GM23338 (cell line): ENCODE measurements at regions not wholly inside any gene's neighbourhood (a gene's known extent, or its start where the extent isn't known, plus 50 kb on each side); places are given as distances from the start of the nearest gene placed in this dataset.

Source experiments
- ATAC-seq: fragments of 200-7000 bp; cut with Tn5 transposase; 3 replicates; pipeline ENCODE4 v1.9.1; 2020
- DNase-seq: peaks from one replicate; pipeline ENCODE4 v3.0.0-alpha.2; 2015; ENCODE audit warnings: low spot score
- H2AFZ ChIP-seq: fragments of 200-600 bp; sonication (generic); 2 replicates; pipeline ENCODE4 v1.8.0; 2016; ENCODE audit warnings: antibody characterized with exemption, mild to moderate bottlenecking, moderate library complexity
- H3F3A ChIP-seq: fragments of 200-600 bp; sonication (generic); replicated peaks from 2 replicates; pipeline ENCODE4 v1.8.0; 2017; ENCODE audit warnings: antibody characterized with exemption, mixed run types, low read depth
- H3K27ac ChIP-seq: fragments of 200-600 bp; sonication (generic); 2 replicates; pipeline ENCODE4 v1.6.1; 2016; ENCODE audit warnings: low read depth
- H3K27me3 ChIP-seq: fragments of 200-600 bp; sonication (generic); 2 replicates; pipeline ENCODE4 v1.8.0; 2016; ENCODE audit warnings: mild to moderate bottlenecking, mixed run types, moderate library complexity; ENCODE audit not compliant: insufficient read depth
- H3K36me3 ChIP-seq: fragments of 200-600 bp; sonication (generic); 2 replicates; pipeline ENCODE4 v1.8.0; 2016; ENCODE audit warnings: mild to moderate bottlenecking; ENCODE audit not compliant: insufficient read depth
- H3K4me1 ChIP-seq: fragments of 200-600 bp; sonication (generic); 2 replicates; pipeline ENCODE4 v1.8.0; 2016; ENCODE audit warnings: mild to moderate bottlenecking, moderate library complexity; ENCODE audit not compliant: insufficient read depth
- H3K4me2 ChIP-seq: fragments of 200-600 bp; sonication (generic); 2 replicates; pipeline ENCODE4 v1.7.1; 2017; ENCODE audit warnings: mixed run types
- H3K4me3 ChIP-seq: fragments of 200-600 bp; sonication (generic); 2 replicates; pipeline ENCODE4 v1.6.1; 2016; ENCODE audit warnings: mixed run types
- H3K79me2 ChIP-seq: fragments of 200-600 bp; sonication (generic); replicated peaks from 2 replicates; pipeline ENCODE4 v1.8.0; 2017; ENCODE audit warnings: mild to moderate bottlenecking; ENCODE audit not compliant: insufficient read depth
- H3K9me2 ChIP-seq: fragments of 200-600 bp; sonication (generic); 2 replicates; pipeline ENCODE4 v1.8.0; 2017; ENCODE audit not compliant: insufficient read depth
- H4K20me1 ChIP-seq: fragments of 200-600 bp; sonication (generic); replicated peaks from 2 replicates; pipeline ENCODE4 v1.8.0; 2017; ENCODE audit warnings: mild to moderate bottlenecking; ENCODE audit not compliant: insufficient read depth
- H3K27ac Mint-ChIP-seq: 2 replicates; pipeline ENCODE4 v1.8.0; 2020; ENCODE audit warnings: inconsistent platforms, mild to moderate bottlenecking, moderate library complexity, mixed read lengths
- H3K27me3 Mint-ChIP-seq: 3 replicates; pipeline ENCODE4 v1.8.0; 2022; ENCODE audit warnings: low read depth, mild to moderate bottlenecking, moderate library complexity, mixed read lengths, inconsistent platforms; ENCODE audit not compliant: insufficient read depth, poor library complexity
- H3K36me3 Mint-ChIP-seq: 3 replicates; pipeline ENCODE4 v1.8.0; 2021; ENCODE audit warnings: low read depth, mild to moderate bottlenecking, inconsistent platforms, moderate library complexity, mixed read lengths
- H3K4me1 Mint-ChIP-seq: 3 replicates; pipeline ENCODE4 v1.8.0; 2020; ENCODE audit warnings: mild to moderate bottlenecking, inconsistent platforms, mixed read lengths
- H3K4me3 Mint-ChIP-seq: 3 replicates; pipeline ENCODE4 v1.8.0; 2021; ENCODE audit warnings: moderate library complexity, mild to moderate bottlenecking, inconsistent platforms, mixed read lengths
- H3K9me3 Mint-ChIP-seq: 3 replicates; pipeline ENCODE4 v1.8.0; 2020; ENCODE audit warnings: moderate library complexity, mild to moderate bottlenecking, inconsistent platforms, mixed read lengths
- CREB1 ChIP-seq: fragments of 250-450 bp; sonication (Bioruptor Pico); IDR thresholded peaks from 2 replicates; pipeline ENCODE4 v1.5.0; 2020; ENCODE audit warnings: low read depth, mild to moderate bottlenecking, moderate library complexity
- ETS1 ChIP-seq: IDR thresholded peaks from 2 replicates; pipeline ENCODE4 v1.6.1; 2016; ENCODE audit warnings: antibody characterized with exemption
- EZH2 ChIP-seq: fragments of 200-600 bp; sonication (generic); IDR thresholded peaks from one replicate; pipeline ENCODE4 v1.8.0; 2017; ENCODE audit warnings: antibody characterized with exemption, mild to moderate bottlenecking, low read depth; ENCODE audit not compliant: unreplicated experiment
- EZH2phosphoT487 ChIP-seq: fragments of 200-600 bp; sonication (generic); IDR thresholded peaks from one replicate; pipeline ENCODE4 v1.8.1; 2018; ENCODE audit warnings: antibody characterized with exemption; ENCODE audit not compliant: unreplicated experiment
- POLR2AphosphoS5 ChIP-seq: IDR thresholded peaks from 2 replicates; pipeline ENCODE4 v1.6.1; 2016; ENCODE audit warnings: antibody characterized with exemption, low read depth
- REST ChIP-seq: IDR thresholded peaks from one replicate; pipeline ENCODE4 v1.6.1; 2018; ENCODE audit warnings: antibody characterized with exemption; ENCODE audit not compliant: unreplicated experiment
- ZNF331 ChIP-seq: fragments of 250-450 bp; sonication (Bioruptor Pico); IDR thresholded peaks from 2 replicates; pipeline ENCODE4 v1.5.0; 2020; ENCODE audit warnings: low read depth, mild to moderate bottlenecking, moderate library complexity
- ZNF462 ChIP-seq: fragments of 250-450 bp; sonication (Bioruptor Pico); IDR thresholded peaks from 2 replicates; pipeline ENCODE4 v1.5.0; 2020; ENCODE audit warnings: mild to moderate bottlenecking, moderate library complexity

- TF ChIP-seq EZH2 = no peak
- TF ChIP-seq ZNF331 (CRISPR knock-in tag) = no peak
- DNase-seq = no peak
Observed at GRCh38 chr11:39661890-39662289, 1797.6 kb downstream of the LRRC4C start.

GRCh38 chr11:39651857-39652461 lies 1807.5 kb downstream of the LRRC4C start:
- no peak overlapping the region for H3K27ac ChIP-seq
- H3K27ac Mint-ChIP-seq = no peak overlapping the region

More at GRCh38 chr11:39661890-39662289, 1797.6 kb downstream of the LRRC4C start:
- Histone ChIP-seq H3K27ac (no peak overlapping the region), H3K27me3 (no peaks in the 10 kb centered on the region), H2AFZ (no peak overlapping the region), H3K36me3 (no peaks in the 10 kb centered on the region), H3K79me2 (no peaks in the 10 kb centered on the region), H4K20me1 (no peaks in the 10 kb centered on the region), H3K4me2 (no peak overlapping the region), H3K4me1 (no peaks in the 10 kb centered on the region), H3F3A (no peaks in the 10 kb centered on the region), H3K9me2 (no peaks in the 10 kb centered on the region), H3K4me3 (no peak overlapping the region)
- Mint-ChIP-seq H3K9me3 (peaks cover 22% of the 10 kb centered on the region), H3K4me1 (no peaks in the 10 kb centered on the region), H3K36me3 (peaks cover 17% of the 10 kb centered on the region), H3K27ac (no peak overlapping the region), H3K4me3 (no peak overlapping the region), H3K27me3 (no peaks in the 10 kb centered on the region)
- no peak for ATAC-seq

More at GRCh38 chr11:39651857-39652461, 1807.5 kb downstream of the LRRC4C start:
- ATAC-seq (no peak; the same call in 2 of the 3 replicates), DNase-seq (no peak)
- Histone ChIP-seq H3K79me2 (no peaks in the 10 kb centered on the region), H3K27me3 (no peaks in the 10 kb centered on the region), H3F3A (no peaks in the 10 kb centered on the region), H3K4me3 (no peak overlapping the region), H3K4me1 (no peaks in the 10 kb centered on the region), H3K36me3 (no peaks in the 10 kb centered on the region), H2AFZ (no peak overlapping the region), H3K4me2 (no peak overlapping the region), H3K9me2 (no peaks in the 10 kb centered on the region), H4K20me1 (no peaks in the 10 kb centered on the region)
- peaks cover 8% of the 10 kb centered on the region; the same call in 2 of the 3 replicates for H3K9me3 Mint-ChIP-seq
- no peaks in the 10 kb centered on the region for H3K27me3 Mint-ChIP-seq
- H3K4me1 Mint-ChIP-seq = no peaks in the 10 kb centered on the region
- H3K36me3 Mint-ChIP-seq = no peaks in the 10 kb centered on the region
- no peak overlapping the region for H3K4me3 Mint-ChIP-seq
- TF ChIP-seq ZNF331 (CRISPR knock-in tag) (no peak), ZNF462 (CRISPR knock-in tag) (no peak), REST (no peak), ETS1 (no peak), CREB1 (CRISPR knock-in tag) (no peak), EZH2phosphoT487 (no peak), POLR2AphosphoS5 (no peak), EZH2 (no peak)
